Stimulated activated CD8-positive, alpha-beta memory T cell treated with anti-CD3 and anti-CD28 coated beads, Interleukin-7, amount 100 ng/mL, for 1 hour (primary cell): ENCODE measurements at regions not wholly inside any gene's neighbourhood (a gene's known extent, or its start where the extent isn't known, plus 50 kb on each side); places are given as distances from the start of the nearest gene placed in this dataset.

ENCODE experiments used
- DNase-seq, 2 donors: peaks; one replicate each; pipeline ENCODE4 v3.0.0-alpha.2; 2020; ENCODE audit warnings: low read depth in 2 of 2

- no peak for DNase-seq
Measured at GRCh38 chr10:47053081-47053798, 142.0 kb downstream of the PTPN20 start.

- DNase-seq, result no peak
Measured at GRCh38 chr10:47054974-47055373, 143.7 kb downstream of the PTPN20 start.

- DNase-seq, result no peak
Measured at GRCh38 chr10:47055386-47056246, 144.4 kb downstream of the PTPN20 start.

GRCh38 chr10:47056247-47056510 is 145.0 kb downstream of the PTPN20 start:
- no peak for DNase-seq

GRCh38 chr10:47057471-47057870 is 146.2 kb downstream of the PTPN20 start:
- DNase-seq, result no peak

- DNase-seq, result no peak
Measured at GRCh38 chr10:47058032-47058702, 146.9 kb downstream of the PTPN20 start.

- no peak for DNase-seq
Measured at GRCh38 chr10:47058961-47059391, 147.7 kb downstream of the PTPN20 start.

GRCh38 chr10:47059606-47060311 is 148.5 kb downstream of the PTPN20 start:
- DNase-seq, result no peak

GRCh38 chr10:47060356-47060755 is 149.1 kb downstream of the PTPN20 start:
- no peak for DNase-seq

GRCh38 chr10:47060993-47061500 is 149.8 kb downstream of the PTPN20 start:
- no peak for DNase-seq

GRCh38 chr10:47061776-47062175 is 150.5 kb downstream of the PTPN20 start:
- DNase-seq, result no peak

- no peak for DNase-seq
Measured at GRCh38 chr10:47062441-47063200, 151.4 kb downstream of the PTPN20 start.

- no peak for DNase-seq
Measured at GRCh38 chr10:47063858-47064257, 152.6 kb downstream of the PTPN20 start.

- DNase-seq, result no peak
Measured at GRCh38 chr10:47065903-47066302, 154.7 kb downstream of the PTPN20 start.

GRCh38 chr10:47067949-47068940 is 157.0 kb downstream of the PTPN20 start:
- DNase-seq, result no peak

GRCh38 chr10:47070541-47070940 is 159.3 kb downstream of the PTPN20 start:
- DNase-seq, result no peak

GRCh38 chr10:47071891-47072290 is 160.7 kb downstream of the PTPN20 start:
- DNase-seq, result no peak

- no peak for DNase-seq
Measured at GRCh38 chr10:47073967-47074366, 162.7 kb downstream of the PTPN20 start.

- no peak for DNase-seq
Measured at GRCh38 chr10:47076949-47077361, 165.7 kb downstream of the PTPN20 start.

GRCh38 chr10:47077386-47077785 is 166.2 kb downstream of the PTPN20 start:
- DNase-seq, result no peak
